Stomach (tissue), 4 donors: ENCODE measurements at regions not wholly inside any gene's neighbourhood (a gene's known extent, or its start where the extent isn't known, plus 50 kb on each side); places are given as distances from the start of the nearest gene placed in this dataset.

Experiments
- EP300 ChIP-seq: sonication (generic); formaldehyde crosslinking; IDR thresholded peaks from one replicate; pipeline ENCODE4 v1.6.1; 2017; ENCODE audit warnings: antibody characterized with exemption
- POLR2A ChIP-seq, 4 donors: fragments of 450-650 bp; IDR thresholded peaks; one replicate each; pipeline ENCODE4 v1.6.1; 2016; ENCODE audit warnings: antibody characterized with exemption in 4 of 4, control low read depth in 2 of 4, mild to moderate bottlenecking in 1 of 4, moderate library complexity in 1 of 4
- POLR2AphosphoS5 ChIP-seq, 3 donors: sonication (generic); formaldehyde crosslinking; IDR thresholded peaks; one replicate each; pipeline ENCODE4 v1.6.1; 2016; ENCODE audit warnings: antibody characterized with exemption in 3 of 3
- TF ChIP-seq, protein P1 (sequence below), 7 experiments: fragments of 450-650 bp in 4 of 7; fragments of 200-600 bp in 3 of 7; sonication (generic) in 3 of 7; IDR thresholded peaks; one replicate each; pipeline ENCODE4 v1.5.1; 2016 to 2019; ENCODE audit warnings: antibody characterized with exemption in 7 of 7, control low read depth in 2 of 7, mild to moderate bottlenecking in 1 of 7

DNA sequence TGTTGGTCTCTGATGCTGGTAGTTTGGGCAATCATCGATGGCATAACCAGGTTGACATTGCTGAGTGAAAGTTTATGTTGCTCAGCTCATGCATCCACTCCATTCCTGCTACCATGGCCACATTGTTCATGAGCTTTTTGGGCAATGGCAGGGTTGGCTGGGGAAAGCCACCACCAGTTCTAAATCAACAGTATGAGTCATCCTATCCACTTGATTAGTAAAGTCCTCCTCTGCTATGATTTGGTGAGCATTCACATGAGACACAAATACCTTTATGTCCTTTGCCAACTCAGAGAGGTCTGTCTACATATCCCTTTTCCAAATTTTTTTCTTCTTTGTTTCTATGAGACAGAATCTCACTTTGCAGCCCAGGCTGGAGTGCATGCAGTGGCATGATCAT is 129.7 kb upstream of the FBN2 start:
- TF ChIP-seq, protein P1, sequence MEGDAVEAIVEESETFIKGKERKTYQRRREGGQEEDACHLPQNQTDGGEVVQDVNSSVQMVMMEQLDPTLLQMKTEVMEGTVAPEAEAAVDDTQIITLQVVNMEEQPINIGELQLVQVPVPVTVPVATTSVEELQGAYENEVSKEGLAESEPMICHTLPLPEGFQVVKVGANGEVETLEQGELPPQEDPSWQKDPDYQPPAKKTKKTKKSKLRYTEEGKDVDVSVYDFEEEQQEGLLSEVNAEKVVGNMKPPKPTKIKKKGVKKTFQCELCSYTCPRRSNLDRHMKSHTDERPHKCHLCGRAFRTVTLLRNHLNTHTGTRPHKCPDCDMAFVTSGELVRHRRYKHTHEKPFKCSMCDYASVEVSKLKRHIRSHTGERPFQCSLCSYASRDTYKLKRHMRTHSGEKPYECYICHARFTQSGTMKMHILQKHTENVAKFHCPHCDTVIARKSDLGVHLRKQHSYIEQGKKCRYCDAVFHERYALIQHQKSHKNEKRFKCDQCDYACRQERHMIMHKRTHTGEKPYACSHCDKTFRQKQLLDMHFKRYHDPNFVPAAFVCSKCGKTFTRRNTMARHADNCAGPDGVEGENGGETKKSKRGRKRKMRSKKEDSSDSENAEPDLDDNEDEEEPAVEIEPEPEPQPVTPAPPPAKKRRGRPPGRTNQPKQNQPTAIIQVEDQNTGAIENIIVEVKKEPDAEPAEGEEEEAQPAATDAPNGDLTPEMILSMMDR (IDR thresholded peaks at IDR 0.05): no peak
- no peak for TF ChIP-seq POLR2AphosphoS5 (IDR thresholded peaks at IDR 0.05)
- no peak for TF ChIP-seq EP300
- TF ChIP-seq POLR2A (IDR thresholded peaks at IDR 0.05): no peak
